Stimulated activated effector memory CD8-positive, alpha-beta T cell treated with anti-CD3 and anti-CD28 coated beads, Interleukin-12 subunit alpha, Interleukin-12 subunit beta, amount 100 ng/mL, for 72 hours (primary cell): ENCODE measurements at regions not wholly inside any gene's neighbourhood (a gene's known extent, or its start where the extent isn't known, plus 50 kb on each side); places are given as distances from the start of the nearest gene placed in this dataset.

Experiments used
- ATAC-seq: fragments of 150-1000 bp; cut with Tn5 transposase; 2 replicates; pipeline ENCODE4 v1.10.0; 2021
- DNase-seq, 2 donors: peaks; one replicate each; pipeline ENCODE4 v3.0.0; 2021 to 2022; ENCODE audit warnings: low spot score in 2 of 2
- H3K27ac Mint-ChIP-seq: one replicate; pipeline ENCODE4 v1.8.0; 2022; ENCODE audit warnings: mild to moderate bottlenecking, mixed read lengths
- H3K36me3 Mint-ChIP-seq: one replicate; pipeline ENCODE4 v1.8.0; 2022; ENCODE audit warnings: mild to moderate bottlenecking, mixed read lengths
- H3K4me1 Mint-ChIP-seq: one replicate; pipeline ENCODE4 v1.8.0; 2022; ENCODE audit warnings: mixed read lengths
- H3K4me3 Mint-ChIP-seq: one replicate; pipeline ENCODE4 v1.8.0; 2022; ENCODE audit warnings: mild to moderate bottlenecking, mixed read lengths
- H3K9me3 Mint-ChIP-seq: one replicate; pipeline ENCODE4 v1.8.0; 2022; ENCODE audit warnings: mixed read lengths

DNA sequence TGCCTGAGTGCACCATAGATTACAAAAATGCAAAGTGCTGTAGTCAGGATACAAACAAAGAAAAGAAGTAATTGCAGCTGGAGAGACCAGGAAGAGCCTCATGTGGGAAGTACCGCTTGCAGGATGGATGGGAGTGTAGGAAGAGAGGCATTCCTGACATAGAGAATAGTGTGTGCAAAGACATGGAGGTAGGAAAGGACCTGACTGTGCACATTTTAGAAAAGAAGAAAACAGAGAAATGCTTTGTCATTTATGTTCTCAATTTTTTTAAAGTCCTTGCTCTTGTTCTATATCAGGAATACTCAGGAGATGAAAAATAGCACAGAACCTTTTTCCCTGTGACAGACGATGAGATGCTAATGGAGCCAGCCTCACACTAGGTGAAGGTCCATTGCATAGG is 358.7 kb upstream of the TMPO start:
- no peaks in the 10 kb centered on the region for H3K36me3 Mint-ChIP-seq
- no peak overlapping the region for H3K4me3 Mint-ChIP-seq
- ATAC-seq (no peak), DNase-seq (no peak)
- no peaks in the 10 kb centered on the region for H3K4me1 Mint-ChIP-seq
- no peaks in the 10 kb centered on the region for H3K9me3 Mint-ChIP-seq
- H3K27ac Mint-ChIP-seq = no peak overlapping the region

DNA sequence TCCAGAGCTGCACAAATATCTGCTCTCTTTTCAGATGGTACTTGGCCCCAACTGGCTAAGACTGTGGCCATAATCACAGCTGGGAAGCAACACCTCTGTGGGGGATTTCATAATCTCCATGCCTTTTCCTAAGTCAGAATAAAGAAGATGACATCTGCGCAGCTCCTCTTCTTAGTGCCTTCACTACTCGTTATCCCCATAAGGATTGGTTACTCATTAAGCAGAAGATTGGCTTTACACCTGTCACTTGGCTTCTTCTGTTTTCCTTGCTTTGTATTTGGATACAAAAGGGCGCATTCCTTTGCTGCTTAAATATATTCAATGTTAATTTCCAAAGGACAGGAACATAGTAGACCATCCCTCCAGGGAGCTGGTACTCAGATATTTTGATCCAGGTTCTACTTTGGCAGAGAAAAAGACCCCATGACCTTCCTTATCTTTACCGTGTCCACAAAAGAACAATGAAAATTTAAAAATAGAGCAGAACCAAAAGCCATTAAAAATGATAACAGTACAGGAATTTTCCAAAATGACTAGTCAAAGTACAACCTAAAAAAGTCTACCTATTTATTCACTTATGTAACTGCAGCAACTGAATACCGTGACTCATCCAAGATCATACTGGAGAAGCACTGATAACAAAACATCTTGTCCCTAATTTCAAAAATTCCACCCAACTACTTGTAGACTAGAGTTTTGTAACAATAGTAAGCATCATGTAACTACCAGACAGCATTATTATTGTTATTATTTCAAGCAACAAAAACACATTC is 352.3 kb upstream of the TMPO start:
- no peak overlapping the region for H3K4me3 Mint-ChIP-seq

DNA sequence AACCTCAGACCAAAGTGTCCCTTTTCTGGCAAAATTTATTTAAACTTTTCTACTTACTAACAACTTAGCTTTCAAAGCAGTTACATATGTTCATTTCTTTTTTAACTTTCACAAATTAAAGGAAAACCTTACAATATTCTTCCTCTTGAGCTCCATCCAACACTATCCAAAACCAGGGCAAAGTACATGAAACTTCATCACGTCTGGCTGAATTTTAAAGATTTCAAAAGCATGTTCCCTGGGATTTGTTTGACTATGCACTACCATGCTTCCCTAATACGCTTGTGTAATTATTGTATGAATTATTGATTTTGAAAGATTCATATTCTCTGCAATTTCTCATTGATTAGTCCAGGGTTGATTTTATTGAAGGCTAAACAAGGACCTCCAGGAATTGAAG is 343.1 kb upstream of the TMPO start:
- no peaks in the 10 kb centered on the region for H3K36me3 Mint-ChIP-seq
- H3K9me3 Mint-ChIP-seq = no peaks in the 10 kb centered on the region
- H3K27ac Mint-ChIP-seq = no peak overlapping the region
- no peak overlapping the region for H3K4me3 Mint-ChIP-seq
- H3K4me1 Mint-ChIP-seq = no peaks in the 10 kb centered on the region
- ATAC-seq (no peak), DNase-seq (no peak)

More for the DNA sequence above, 352.3 kb upstream of the TMPO start:
- DNase-seq (no peak), ATAC-seq (no peak)
- Mint-ChIP-seq H3K36me3 (no peaks in the 10 kb centered on the region), H3K4me1 (no peaks in the 10 kb centered on the region), H3K27ac (no peak overlapping the region), H3K9me3 (no peaks in the 10 kb centered on the region)

DNA sequence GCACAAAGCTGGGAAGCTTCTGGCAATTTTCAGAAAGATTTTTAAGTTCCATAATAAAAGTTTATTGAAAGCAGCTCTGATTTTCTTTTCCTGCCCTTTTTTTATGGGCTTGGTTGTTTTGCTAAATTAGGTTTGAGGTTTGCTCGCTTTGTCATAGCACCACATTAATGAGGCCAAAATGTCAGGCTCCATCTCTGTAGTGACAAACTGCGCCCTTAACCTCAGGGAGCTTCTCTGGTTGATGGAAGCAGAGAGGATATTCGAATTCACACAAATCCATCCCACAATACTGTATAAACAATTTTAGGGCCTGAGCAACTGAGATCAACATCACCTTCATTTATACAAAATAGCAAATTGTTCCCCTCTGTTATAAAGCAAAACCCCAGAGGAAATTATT is 342.6 kb upstream of the TMPO start:
- H3K4me1 Mint-ChIP-seq = no peaks in the 10 kb centered on the region
- no peak overlapping the region for H3K4me3 Mint-ChIP-seq
- DNase-seq (no peak), ATAC-seq (no peak)
- no peaks in the 10 kb centered on the region for H3K9me3 Mint-ChIP-seq
- H3K27ac Mint-ChIP-seq = no peak overlapping the region
- H3K36me3 Mint-ChIP-seq = no peaks in the 10 kb centered on the region

DNA sequence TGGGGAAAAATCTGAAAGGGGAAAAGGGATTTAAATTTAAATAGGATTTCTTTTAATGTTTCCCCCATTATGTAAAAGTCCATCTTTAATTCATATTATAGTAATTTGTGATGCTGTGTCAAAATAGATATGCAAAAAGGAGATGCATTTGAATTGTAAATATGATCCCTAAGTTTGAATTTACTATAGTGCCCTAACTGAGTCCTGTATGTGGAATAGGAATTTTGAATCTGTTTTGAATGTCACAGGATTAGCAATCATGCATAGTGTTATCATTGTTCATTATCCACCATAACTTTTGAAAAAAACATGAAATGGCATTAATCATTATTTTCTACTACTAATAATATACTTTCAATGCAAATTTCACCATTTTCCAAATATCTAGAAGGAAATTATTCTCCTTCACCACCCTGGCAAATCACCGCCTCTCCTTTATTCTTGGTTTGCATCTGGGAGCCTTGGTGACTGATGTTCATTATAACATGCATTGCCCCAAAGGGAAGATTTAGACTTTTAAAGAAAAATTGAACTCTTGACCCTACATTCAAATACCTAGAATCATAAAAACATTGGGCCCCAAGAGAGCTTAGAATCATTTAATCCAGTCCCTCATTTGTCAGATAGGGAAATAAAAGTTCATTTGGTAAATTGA is 341.5 kb upstream of the TMPO start:
- H3K27ac Mint-ChIP-seq = no peak overlapping the region
- H3K36me3 Mint-ChIP-seq = no peaks in the 10 kb centered on the region
- H3K4me3 Mint-ChIP-seq = no peak overlapping the region
- no peak for ATAC-seq
- DNase-seq = no peak
- no peaks in the 10 kb centered on the region for H3K4me1 Mint-ChIP-seq
- no peaks in the 10 kb centered on the region for H3K9me3 Mint-ChIP-seq

DNA sequence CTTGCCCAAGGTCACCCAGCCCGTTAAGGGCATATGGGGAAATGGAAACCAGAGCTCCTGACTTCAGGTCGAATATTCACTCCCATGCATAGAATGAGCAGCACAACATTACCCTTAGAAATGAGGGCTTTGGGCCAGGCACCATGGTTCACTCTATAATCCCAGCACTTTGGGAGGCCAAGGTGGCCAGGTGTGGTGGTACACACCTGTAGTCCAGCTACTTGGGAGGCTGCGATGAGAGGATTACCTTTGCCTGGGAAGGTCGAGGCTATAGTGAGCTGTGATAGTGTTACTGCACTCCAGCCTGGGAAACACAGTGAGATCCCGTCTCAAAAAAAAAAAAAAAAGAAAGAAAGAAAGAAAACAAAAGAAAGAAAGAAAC is 341.0 kb upstream of the TMPO start:
- Mint-ChIP-seq H3K9me3 (no peaks in the 10 kb centered on the region), H3K27ac (no peak overlapping the region), H3K36me3 (no peaks in the 10 kb centered on the region), H3K4me3 (no peak overlapping the region), H3K4me1 (no peaks in the 10 kb centered on the region)
- no peak for DNase-seq
- no peak for ATAC-seq

DNA sequence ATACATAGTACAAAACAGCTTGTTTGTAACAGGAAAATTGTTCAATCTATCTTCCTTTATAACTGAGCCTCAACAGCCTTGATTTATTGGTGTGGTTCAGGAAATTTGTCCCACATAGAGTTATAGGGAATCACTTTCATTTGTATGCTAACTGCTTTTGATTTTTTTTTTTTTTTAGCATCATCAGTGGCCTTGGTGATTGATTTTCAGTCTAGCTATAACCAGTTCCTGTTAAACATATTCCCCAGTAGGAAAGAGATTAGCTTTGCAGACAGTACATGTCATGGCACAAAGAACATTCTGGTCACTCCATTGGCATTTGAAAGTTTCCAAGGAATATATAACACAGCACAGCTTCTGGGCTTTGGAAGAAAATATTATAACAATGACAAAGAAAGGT is 337.3 kb upstream of the TMPO start:
- H3K27ac Mint-ChIP-seq = no peak overlapping the region
- H3K9me3 Mint-ChIP-seq = no peaks in the 10 kb centered on the region

DNA sequence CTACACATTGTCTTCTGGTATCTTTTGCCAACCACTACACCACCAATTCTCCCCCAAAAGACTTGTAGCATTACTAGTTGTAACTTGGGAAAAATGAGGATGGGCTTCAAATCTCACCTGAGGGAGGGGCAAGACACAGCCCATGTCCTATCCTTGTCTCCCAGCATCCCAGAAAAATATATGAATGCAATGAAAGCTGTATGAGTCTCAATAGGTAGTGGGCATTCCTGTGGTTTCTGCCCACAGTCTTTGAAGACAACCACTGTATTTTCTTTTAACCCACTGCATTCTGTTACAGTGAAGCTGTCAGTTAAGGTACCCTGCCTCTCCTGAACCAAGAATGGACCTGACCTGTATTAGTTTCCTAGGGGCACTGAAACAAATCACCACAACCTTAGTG is 336.2 kb upstream of the TMPO start:
- Mint-ChIP-seq H3K9me3 (no peaks in the 10 kb centered on the region), H3K4me3 (no peak overlapping the region), H3K36me3 (no peaks in the 10 kb centered on the region), H3K27ac (no peak overlapping the region), H3K4me1 (no peaks in the 10 kb centered on the region)
- no peak for ATAC-seq
- no peak for DNase-seq

More for the DNA sequence above, 337.3 kb upstream of the TMPO start:
- Mint-ChIP-seq H3K4me3 (no peak overlapping the region), H3K36me3 (no peaks in the 10 kb centered on the region), H3K4me1 (no peaks in the 10 kb centered on the region)
- ATAC-seq (no peak), DNase-seq (no peak)

DNA sequence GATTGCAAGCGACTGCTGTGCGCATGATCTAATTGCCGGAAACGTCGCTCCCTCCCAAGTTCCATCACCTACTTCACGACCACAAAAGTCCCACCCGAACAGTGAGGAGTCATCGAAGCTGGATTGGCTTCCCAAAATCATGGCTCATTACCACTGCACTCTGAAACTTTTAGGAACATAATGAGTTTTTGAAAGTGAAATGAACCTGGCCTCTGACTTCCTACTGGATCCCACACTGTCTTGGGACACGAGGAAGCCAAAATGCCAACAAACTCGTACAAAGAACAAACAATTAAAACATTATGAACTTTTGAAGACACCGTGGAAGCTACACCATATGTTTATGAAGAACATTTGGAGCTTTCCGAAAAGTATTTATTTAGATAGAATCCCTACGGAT is 334.8 kb upstream of the TMPO start:
- H3K4me3 Mint-ChIP-seq = no peak overlapping the region
- H3K27ac Mint-ChIP-seq = no peak overlapping the region
- no peaks in the 10 kb centered on the region for H3K9me3 Mint-ChIP-seq
- H3K36me3 Mint-ChIP-seq = no peaks in the 10 kb centered on the region
- ATAC-seq = no peak
- no peaks in the 10 kb centered on the region for H3K4me1 Mint-ChIP-seq
- no peak for DNase-seq

DNA sequence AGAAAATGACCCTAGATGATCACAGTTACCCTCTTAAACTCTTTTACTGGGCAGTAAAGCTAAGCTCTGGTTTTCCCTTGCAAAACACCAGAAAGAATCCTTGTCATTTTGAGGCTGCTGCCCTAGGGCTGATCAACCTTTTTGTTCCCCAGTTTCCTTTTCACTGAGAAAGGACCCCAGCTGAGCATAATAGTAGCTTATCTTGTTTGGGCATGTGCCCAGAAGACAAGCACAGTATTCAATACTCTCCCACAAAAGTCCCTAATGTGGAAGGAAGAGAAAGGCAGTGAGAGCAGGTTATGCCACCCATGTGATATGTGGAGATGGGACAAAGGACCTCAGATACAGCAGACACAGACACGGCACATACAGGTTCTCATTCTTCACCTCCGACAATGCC is 332.6 kb upstream of the TMPO start:
- ATAC-seq (no peak), DNase-seq (no peak)
- H3K9me3 Mint-ChIP-seq = no peaks in the 10 kb centered on the region
- H3K27ac Mint-ChIP-seq = no peak overlapping the region
- H3K36me3 Mint-ChIP-seq = no peaks in the 10 kb centered on the region
- H3K4me1 Mint-ChIP-seq = no peaks in the 10 kb centered on the region
- H3K4me3 Mint-ChIP-seq = no peak overlapping the region

DNA sequence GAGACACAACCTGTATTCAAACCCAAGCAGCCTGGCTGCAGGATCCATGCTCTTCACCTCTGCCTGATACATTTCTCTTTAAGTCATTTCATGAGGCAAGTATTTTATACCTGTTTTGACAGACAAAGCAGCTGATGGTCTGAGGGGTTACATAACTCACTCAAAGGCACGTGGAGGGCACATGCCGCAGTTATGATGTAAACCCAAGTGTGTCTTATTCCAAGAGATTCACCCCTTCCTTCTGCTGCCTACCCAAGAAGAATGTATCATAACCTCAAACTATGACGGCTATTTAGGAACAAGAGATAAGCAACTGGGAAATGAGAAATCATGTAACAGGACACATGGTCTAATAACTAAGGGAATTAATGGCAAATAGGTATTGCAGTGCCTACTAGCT is 329.8 kb upstream of the TMPO start:
- Mint-ChIP-seq H3K36me3 (no peaks in the 10 kb centered on the region), H3K4me3 (no peak overlapping the region), H3K9me3 (no peaks in the 10 kb centered on the region), H3K4me1 (no peaks in the 10 kb centered on the region), H3K27ac (no peak overlapping the region)
- no peak for DNase-seq
- no peak for ATAC-seq

DNA sequence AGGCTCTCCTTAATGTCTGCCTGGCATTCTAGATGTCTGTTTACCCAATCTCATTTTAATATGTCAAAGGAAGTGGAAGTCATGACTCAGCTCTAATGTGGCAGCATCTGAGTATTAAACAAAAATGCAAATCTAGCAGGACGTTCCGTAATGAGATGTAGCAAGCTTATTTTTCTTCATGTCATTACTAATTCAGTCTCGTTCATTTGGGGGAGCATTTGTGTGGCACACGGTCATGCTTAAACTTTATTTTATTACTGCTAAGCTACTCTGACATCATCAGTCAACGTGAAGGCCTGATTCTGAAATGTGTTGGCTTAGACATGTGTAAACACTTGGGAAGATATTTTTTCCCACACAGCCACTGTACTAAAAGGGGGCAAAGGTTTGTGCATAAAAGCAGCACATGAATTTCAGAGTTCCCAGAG is 326.7 kb upstream of the TMPO start:
- ATAC-seq (no peak), DNase-seq (no peak)
- Mint-ChIP-seq H3K9me3 (no peaks in the 10 kb centered on the region), H3K36me3 (no peaks in the 10 kb centered on the region), H3K4me1 (no peaks in the 10 kb centered on the region), H3K4me3 (no peak overlapping the region), H3K27ac (no peak overlapping the region)

DNA sequence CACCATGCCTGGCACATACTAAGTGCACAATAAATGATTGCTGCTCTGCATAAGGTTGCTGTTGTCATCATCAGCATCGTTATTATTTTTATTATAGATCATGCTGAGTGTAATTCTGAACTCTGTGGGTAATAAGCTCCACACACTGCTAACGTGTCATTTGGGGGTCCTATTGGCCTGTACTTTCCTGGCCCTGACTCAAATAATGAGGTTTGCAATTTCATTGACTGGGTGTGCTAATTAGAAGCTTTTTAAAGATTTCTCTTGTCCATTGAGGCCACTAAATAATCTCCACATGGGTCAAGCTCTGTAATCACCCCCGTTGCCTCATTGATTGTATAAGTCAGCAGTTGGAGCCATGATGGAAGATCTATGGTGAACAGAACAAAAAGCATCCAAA is 320.8 kb upstream of the TMPO start:
- Mint-ChIP-seq H3K4me3 (no peak overlapping the region), H3K9me3 (no peaks in the 10 kb centered on the region), H3K4me1 (no peaks in the 10 kb centered on the region), H3K27ac (no peak overlapping the region), H3K36me3 (no peaks in the 10 kb centered on the region)
- ATAC-seq = no peak
- DNase-seq = no peak

DNA sequence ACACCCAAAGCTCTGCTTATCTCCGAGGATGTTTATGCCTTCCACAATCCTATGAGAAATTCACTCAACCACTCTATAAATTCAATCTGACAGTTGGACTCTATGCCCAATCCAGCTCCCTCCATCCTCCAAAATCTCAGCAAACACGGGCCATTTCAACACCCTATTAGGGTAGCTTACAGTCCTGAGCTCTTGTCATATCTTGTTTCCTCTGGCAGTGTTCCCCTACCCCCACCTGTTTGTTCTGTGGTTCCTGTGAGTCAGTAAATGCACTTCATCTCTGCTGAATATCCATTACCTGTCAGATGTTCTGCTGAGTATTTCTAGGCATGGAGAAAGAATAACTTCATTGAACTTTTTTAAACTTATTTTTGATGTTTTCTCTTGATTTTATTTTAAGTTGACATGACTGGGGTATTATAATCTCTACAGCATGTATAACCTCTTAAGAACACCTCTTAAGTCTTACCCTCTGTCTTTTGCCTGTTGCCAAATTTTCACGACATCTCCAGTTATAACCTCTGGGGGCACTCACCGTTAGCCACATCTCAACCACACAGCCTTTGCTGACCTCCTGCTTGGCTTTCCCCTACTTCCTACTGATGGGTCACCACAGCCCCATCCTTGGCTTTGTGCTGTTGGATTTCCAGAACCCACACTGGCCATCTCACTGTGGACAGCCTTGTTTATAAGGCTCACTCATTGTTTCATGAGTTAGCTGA is 317.0 kb upstream of the TMPO start:
- Mint-ChIP-seq H3K4me1 (no peaks in the 10 kb centered on the region), H3K36me3 (no peaks in the 10 kb centered on the region), H3K9me3 (peaks cover 4% of the 10 kb centered on the region), H3K27ac (no peak overlapping the region), H3K4me3 (no peak overlapping the region)
- DNase-seq = no peak
- no peak for ATAC-seq

DNA sequence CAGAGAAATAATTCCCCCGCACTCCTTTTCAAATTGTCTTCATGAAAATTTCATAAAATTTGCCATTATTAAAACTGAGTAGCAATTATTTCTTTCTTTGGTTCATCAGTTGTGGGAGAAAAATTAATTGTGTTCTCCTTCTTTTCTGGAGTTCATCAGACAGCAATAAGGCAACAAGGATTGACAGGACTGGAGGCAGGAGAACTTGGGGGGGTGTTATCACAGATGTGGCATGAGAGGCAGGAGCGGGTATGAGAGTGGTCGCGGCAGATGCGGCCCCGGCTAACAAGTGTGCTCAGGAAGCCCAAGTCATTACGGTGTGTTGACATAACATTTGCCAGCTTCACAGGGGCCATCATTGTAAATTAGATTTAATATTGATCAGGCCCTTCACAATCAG is 306.6 kb upstream of the TMPO start:
- no peak for ATAC-seq
- H3K9me3 Mint-ChIP-seq = peaks cover 6% of the 10 kb centered on the region
- no peak overlapping the region for H3K27ac Mint-ChIP-seq

More for the DNA sequence above, 306.6 kb upstream of the TMPO start:
- Mint-ChIP-seq H3K36me3 (no peaks in the 10 kb centered on the region), H3K4me1 (no peaks in the 10 kb centered on the region), H3K4me3 (no peak overlapping the region)
- DNase-seq = no peak
